ENCODE measurements at regions not wholly inside any gene's neighbourhood (a gene's known extent, or its start where the extent isn't known, plus 50 kb on each side); places are given as distances from the start of the nearest gene placed in this dataset.

DNA sequence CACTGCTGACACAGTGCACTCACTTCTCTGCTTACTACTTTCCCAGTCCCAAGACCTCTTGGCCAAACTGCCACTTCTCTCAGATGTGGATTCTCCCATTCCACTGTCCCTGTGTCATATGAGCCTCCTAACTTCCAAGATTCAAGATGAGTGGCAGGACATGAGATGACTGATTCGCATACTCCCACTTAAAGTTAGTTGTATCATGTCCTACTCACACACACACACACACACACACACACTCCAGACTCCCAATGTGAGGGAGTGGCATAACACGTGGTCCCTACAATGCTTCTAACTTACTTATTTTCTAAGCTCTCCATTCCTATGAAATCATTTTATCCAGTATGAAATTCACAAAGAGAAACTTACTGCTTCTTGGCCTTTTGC, 67.0 kb upstream of the CAV2 start:
- H3K27ac ChIP-seq = no peak overlapping the region
- no peaks in the 10 kb centered on the region for H3K36me3 ChIP-seq (ENCODE audit: low read depth, missing control alignments)
- intact Hi-C loops (cut with DNase I; ENCODE audit: low total_unique reads) = no loop called here
- H3K4me1 ChIP-seq = no peaks in the 10 kb centered on the region
- no peaks in the 10 kb centered on the region for H3K27me3 ChIP-seq
- no peaks in the 10 kb centered on the region for H3K9me3 ChIP-seq
- no peak for DNase-seq
- H3K4me3 ChIP-seq = no peak overlapping the region
- TF ChIP-seq POLR2A (IDR thresholded peaks at IDR 0.05) = no peak
- TF ChIP-seq, protein P1, sequence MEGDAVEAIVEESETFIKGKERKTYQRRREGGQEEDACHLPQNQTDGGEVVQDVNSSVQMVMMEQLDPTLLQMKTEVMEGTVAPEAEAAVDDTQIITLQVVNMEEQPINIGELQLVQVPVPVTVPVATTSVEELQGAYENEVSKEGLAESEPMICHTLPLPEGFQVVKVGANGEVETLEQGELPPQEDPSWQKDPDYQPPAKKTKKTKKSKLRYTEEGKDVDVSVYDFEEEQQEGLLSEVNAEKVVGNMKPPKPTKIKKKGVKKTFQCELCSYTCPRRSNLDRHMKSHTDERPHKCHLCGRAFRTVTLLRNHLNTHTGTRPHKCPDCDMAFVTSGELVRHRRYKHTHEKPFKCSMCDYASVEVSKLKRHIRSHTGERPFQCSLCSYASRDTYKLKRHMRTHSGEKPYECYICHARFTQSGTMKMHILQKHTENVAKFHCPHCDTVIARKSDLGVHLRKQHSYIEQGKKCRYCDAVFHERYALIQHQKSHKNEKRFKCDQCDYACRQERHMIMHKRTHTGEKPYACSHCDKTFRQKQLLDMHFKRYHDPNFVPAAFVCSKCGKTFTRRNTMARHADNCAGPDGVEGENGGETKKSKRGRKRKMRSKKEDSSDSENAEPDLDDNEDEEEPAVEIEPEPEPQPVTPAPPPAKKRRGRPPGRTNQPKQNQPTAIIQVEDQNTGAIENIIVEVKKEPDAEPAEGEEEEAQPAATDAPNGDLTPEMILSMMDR (IDR thresholded peaks at IDR 0.05) = no peak
- 75 to 76% methylated on average over 2 of the region's 2 CpGs for WGBS, 2 donors

DNA sequence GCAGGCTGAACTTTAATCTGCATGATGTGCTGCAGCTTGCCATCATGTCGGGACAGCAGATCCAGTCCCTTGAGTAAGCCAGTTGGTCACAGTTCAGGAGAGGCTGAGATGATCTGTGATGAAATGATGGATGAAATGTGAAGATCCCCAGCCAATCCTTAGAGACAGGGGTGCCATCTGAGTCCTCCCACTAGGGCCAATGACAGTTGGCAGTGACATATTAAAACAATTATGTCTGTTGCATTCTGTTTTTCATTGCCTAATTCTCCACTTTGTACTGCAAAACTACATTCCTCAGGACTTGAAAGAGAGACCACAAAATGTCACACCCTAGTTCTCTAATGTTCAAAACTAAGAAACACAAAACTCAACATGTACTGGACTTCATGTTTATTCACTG, 66.3 kb upstream of the CAV2 start:
- intact Hi-C loops (cut with DNase I; ENCODE audit: low total_unique reads) = no loop called here
- WGBS, 2 donors = 50 to 71% methylated on average over 1 of the region's 1 CpG
- H3K27me3 ChIP-seq = no peaks in the 10 kb centered on the region
- no peak overlapping the region for H3K4me3 ChIP-seq
- DNase-seq = no peak
- H3K9me3 ChIP-seq = no peaks in the 10 kb centered on the region
- no peaks in the 10 kb centered on the region for H3K4me1 ChIP-seq
- no peak for TF ChIP-seq POLR2A (IDR thresholded peaks at IDR 0.05)
- TF ChIP-seq, protein P1 (IDR thresholded peaks at IDR 0.05) = no peak
- H3K36me3 ChIP-seq (ENCODE audit: low read depth, missing control alignments) = no peaks in the 10 kb centered on the region
- no peak overlapping the region for H3K27ac ChIP-seq

DNA sequence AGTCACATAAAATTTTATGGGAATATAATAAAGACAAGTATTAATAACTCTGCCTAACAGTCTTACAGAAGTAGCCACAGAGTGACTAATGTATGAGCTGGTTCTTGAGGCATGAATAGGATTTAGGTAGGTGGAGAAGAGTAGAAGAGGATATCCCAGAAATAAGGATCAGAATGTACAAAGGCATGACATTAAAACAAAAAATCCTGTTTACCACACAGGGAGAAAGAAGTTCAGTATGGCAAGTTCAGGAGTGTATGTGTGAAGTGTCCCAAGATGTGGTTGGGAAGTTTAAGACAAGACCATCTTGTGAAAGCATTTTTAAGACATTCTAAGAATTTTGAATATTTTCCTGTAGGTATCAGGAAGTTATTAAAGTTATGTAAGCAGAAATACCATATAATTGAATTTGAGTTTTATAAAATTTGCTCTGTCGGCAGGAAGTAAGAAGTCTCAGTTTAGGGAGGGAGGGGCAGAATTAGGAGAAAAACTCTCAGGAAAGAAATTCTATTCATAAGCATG, 64.7 kb upstream of the CAV2 start:
- Histone ChIP-seq H3K4me1 (no peaks in the 10 kb centered on the region), H3K36me3 (ENCODE audit: low read depth, missing control alignments) (no peaks in the 10 kb centered on the region), H3K27me3 (no peaks in the 10 kb centered on the region), H3K27ac (no peak overlapping the region), H3K9me3 (no peaks in the 10 kb centered on the region), H3K4me3 (no peak overlapping the region)
- TF ChIP-seq, protein P1 (IDR thresholded peaks at IDR 0.05) = no peak
- TF ChIP-seq POLR2A (IDR thresholded peaks at IDR 0.05) = no peak
- intact Hi-C loops (cut with DNase I; ENCODE audit: low total_unique reads) = no loop called here
- DNase-seq = no peak
- WGBS, 2 donors = 64 to 70% methylated on average over 1 of the region's 1 CpG

DNA sequence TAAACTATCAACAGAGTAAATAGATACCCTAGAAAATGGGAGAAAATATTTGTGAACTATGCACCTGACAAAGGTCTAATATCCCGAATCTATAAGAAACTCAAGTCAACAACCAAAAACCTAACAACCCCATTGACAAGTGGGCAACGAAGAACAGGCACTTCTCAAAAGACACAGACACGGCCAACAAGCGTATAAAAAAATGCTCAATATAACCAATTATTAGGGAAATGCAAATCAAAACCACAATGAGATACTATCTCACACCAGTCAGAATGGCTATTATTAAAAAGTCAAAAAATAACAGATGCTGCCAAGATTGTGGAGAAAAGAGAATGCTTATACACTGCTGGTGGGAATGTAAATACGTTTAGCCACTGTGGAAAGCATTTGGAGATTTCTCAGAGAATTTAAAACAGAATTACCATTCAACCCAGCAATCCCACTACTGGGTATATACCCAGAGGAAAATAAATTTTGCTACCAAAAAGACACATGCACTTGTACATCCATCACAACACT, 63.2 kb upstream of the CAV2 start:
- H3K9me3 ChIP-seq = no peaks in the 10 kb centered on the region
- no peak for DNase-seq
- no peak overlapping the region for H3K4me3 ChIP-seq
- intact Hi-C loops (cut with DNase I; ENCODE audit: low total_unique reads) = no loop called here
- TF ChIP-seq POLR2A (IDR thresholded peaks at IDR 0.05) = no peak
- TF ChIP-seq, protein P1 (IDR thresholded peaks at IDR 0.05) = no peak
- no peaks in the 10 kb centered on the region for H3K27me3 ChIP-seq
- WGBS, 2 donors = 75 to 78% methylated on average over 5 of the region's 5 CpGs
- peaks cover 5% of the 10 kb centered on the region for H3K4me1 ChIP-seq
- no peaks in the 10 kb centered on the region for H3K36me3 ChIP-seq (ENCODE audit: low read depth, missing control alignments)
- no peak overlapping the region for H3K27ac ChIP-seq

DNA sequence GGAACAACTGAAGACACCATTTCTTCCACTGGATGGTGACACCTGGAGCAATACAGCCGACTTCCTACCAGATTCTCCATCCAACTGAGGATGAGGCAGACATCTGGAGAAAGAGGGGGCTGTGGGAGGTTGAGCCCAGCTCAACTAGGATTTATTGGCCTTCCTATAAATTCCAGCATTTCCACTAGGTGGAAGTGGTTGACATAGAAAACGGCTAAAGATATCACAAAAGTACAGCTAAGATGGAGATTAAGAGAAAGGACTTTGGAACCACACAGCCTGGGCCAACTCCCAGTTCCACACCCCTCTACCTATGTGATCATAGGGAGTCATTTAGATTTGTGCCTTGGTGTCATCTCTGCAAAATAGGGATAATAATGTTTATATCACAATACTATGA, 61.3 kb upstream of the CAV2 start:
- 69 to 75% methylated on average over 2 of the region's 2 CpGs for WGBS, 2 donors

More for the DNA sequence above, 61.3 kb upstream of the CAV2 start:
- H3K27ac ChIP-seq = no peak overlapping the region
- H3K4me1 ChIP-seq = peaks cover 5% of the 10 kb centered on the region
- no peaks in the 10 kb centered on the region for H3K9me3 ChIP-seq
- H3K36me3 ChIP-seq (ENCODE audit: low read depth, missing control alignments) = no peaks in the 10 kb centered on the region
- intact Hi-C loops (cut with DNase I; ENCODE audit: low total_unique reads) = no loop called here
- no peak overlapping the region for H3K4me3 ChIP-seq
- DNase-seq = no peak
- no peaks in the 10 kb centered on the region for H3K27me3 ChIP-seq
- TF ChIP-seq, protein P1 (IDR thresholded peaks at IDR 0.05) = no peak

All from testis (tissue), 2 donors.